Smooth muscle cell (in vitro differentiated cells): ENCODE measurements at regions not wholly inside any gene's neighbourhood (a gene's known extent, or its start where the extent isn't known, plus 50 kb on each side); places are given as distances from the start of the nearest gene placed in this dataset.
A peak's percentile ranks its signal among the peaks of the same experiment; 100 is the strongest.

Experiments
- DNase-seq: peaks from one replicate; lab custom pipeline; 2025; ENCODE audit not compliant: unreplicated experiment; lab: John Stamatoyannopoulos, UW
- H2AFZ ChIP-seq: fragments of 200-600 bp; sonication (generic); 2 replicates; pipeline ENCODE4 v1.6.0; 2016; ENCODE audit warnings: antibody characterized with exemption, low read depth, mild to moderate bottlenecking
- H3F3A ChIP-seq: fragments of 200-600 bp; sonication (generic); 2 replicates; pipeline ENCODE4 v1.6.0; 2017; ENCODE audit warnings: antibody characterized with exemption, low read depth
- H3K27ac ChIP-seq: fragments of 200-600 bp; sonication (generic); 2 replicates; pipeline ENCODE4 v1.5.1; 2016; ENCODE audit warnings: low read depth, mild to moderate bottlenecking
- H3K27me3 ChIP-seq: fragments of 200-600 bp; sonication (generic); 2 replicates; pipeline ENCODE4 v1.6.1; 2016; ENCODE audit warnings: low read depth, mild to moderate bottlenecking
- H3K36me3 ChIP-seq: fragments of 200-600 bp; sonication (generic); 2 replicates; pipeline ENCODE4 v1.5.1; 2016; ENCODE audit warnings: low read depth
- H3K4me1 ChIP-seq: fragments of 200-600 bp; sonication (generic); 2 replicates; pipeline ENCODE4 v1.5.1; 2016; ENCODE audit warnings: low read depth
- H3K4me2 ChIP-seq: fragments of 200-600 bp; sonication (generic); 2 replicates; pipeline ENCODE4 v1.6.0; 2016; ENCODE audit warnings: mild to moderate bottlenecking
- H3K4me3 ChIP-seq: fragments of 200-600 bp; sonication (generic); 2 replicates; pipeline ENCODE4 v1.5.1; 2016; ENCODE audit warnings: mild to moderate bottlenecking
- H3K79me2 ChIP-seq: fragments of 200-600 bp; sonication (generic); 2 replicates; pipeline ENCODE4 v1.6.0; 2016; ENCODE audit warnings: low read depth, mild to moderate bottlenecking
- H3K9ac ChIP-seq: fragments of 200-600 bp; sonication (generic); 2 replicates; pipeline ENCODE4 v1.6.0; 2016; ENCODE audit warnings: low read depth
- H3K9me3 ChIP-seq: fragments of 200-600 bp; sonication (generic); replicated peaks from 2 replicates; pipeline ENCODE4 v1.5.1; 2016; ENCODE audit warnings: low read depth
- H4K20me1 ChIP-seq: fragments of 200-600 bp; sonication (generic); 2 replicates; pipeline ENCODE4 v1.6.0; 2016; ENCODE audit warnings: low read depth
- WGBS: methylation state at CpG from one replicate; pipeline ENCODE4 v1.1.7; 2016; ENCODE audit warnings: low lambda C conversion rate; 5-methylcytosine and 5-hydroxymethylcytosine counted together
- TF ChIP-seq, protein P1 (sequence below): fragments of 200-600 bp; sonication (generic); IDR thresholded peaks from 2 replicates; pipeline ENCODE4 v1.5.1; 2017; ENCODE audit warnings: borderline replicate concordance, mild to moderate bottlenecking, antibody characterized with exemption; ENCODE audit not compliant: insufficient read depth, poor library complexity, severe bottlenecking

GRCh38 chr4:24266951-24267722, 317.2 kb downstream of the DHX15 start:
- Histone ChIP-seq H2AFZ (peak overlapping the region; percentile 19), H3K9ac (no peak overlapping the region), H3K9me3 (no peaks in the 10 kb centered on the region), H3K4me1 (peaks cover 31% of the 10 kb centered on the region), H3K36me3 (no peaks in the 10 kb centered on the region), H3K4me3 (no peak overlapping the region), H3K79me2 (no peaks in the 10 kb centered on the region), H3K27ac (peak overlapping the region; percentile 53), H3K4me2 (peak overlapping the region; percentile 75), H4K20me1 (no peaks in the 10 kb centered on the region), H3K27me3 (no peaks in the 10 kb centered on the region), H3F3A (peaks cover 11% of the 10 kb centered on the region)
- WGBS = 33% methylated on average over 4 of the region's 4 CpGs
- DNase-seq = no peak
- TF ChIP-seq, protein P1, sequence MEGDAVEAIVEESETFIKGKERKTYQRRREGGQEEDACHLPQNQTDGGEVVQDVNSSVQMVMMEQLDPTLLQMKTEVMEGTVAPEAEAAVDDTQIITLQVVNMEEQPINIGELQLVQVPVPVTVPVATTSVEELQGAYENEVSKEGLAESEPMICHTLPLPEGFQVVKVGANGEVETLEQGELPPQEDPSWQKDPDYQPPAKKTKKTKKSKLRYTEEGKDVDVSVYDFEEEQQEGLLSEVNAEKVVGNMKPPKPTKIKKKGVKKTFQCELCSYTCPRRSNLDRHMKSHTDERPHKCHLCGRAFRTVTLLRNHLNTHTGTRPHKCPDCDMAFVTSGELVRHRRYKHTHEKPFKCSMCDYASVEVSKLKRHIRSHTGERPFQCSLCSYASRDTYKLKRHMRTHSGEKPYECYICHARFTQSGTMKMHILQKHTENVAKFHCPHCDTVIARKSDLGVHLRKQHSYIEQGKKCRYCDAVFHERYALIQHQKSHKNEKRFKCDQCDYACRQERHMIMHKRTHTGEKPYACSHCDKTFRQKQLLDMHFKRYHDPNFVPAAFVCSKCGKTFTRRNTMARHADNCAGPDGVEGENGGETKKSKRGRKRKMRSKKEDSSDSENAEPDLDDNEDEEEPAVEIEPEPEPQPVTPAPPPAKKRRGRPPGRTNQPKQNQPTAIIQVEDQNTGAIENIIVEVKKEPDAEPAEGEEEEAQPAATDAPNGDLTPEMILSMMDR = no peak

DNA sequence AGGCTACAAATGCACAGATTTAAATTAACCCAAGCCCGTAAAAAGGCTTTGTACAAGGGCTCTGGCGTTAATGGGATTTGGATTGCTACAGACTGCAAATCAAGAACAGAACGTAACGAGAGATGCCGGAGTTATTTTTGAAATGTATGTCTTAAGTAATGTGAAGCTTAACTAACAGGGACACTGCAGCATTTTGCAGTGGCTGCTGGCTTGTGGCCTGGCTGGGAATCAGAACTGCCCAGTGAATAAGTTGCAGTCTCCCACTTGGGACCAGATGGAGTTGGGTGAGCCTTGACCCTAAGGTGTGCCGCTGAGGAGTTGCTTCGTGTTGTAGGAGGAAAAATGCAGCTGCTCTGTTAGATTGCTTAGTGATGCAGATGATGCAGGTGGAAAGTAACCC, 318.4 kb downstream of the DHX15 start:
- Histone ChIP-seq H3K27me3 (no peaks in the 10 kb centered on the region), H3K79me2 (no peaks in the 10 kb centered on the region), H4K20me1 (no peaks in the 10 kb centered on the region), H3K4me1 (peaks cover 39% of the 10 kb centered on the region), H3K27ac (peak overlapping the region; percentile 53), H3K36me3 (no peaks in the 10 kb centered on the region), H3K4me2 (peak overlapping the region; percentile 75), H3F3A (peaks cover 11% of the 10 kb centered on the region), H3K9ac (no peak overlapping the region), H3K9me3 (no peaks in the 10 kb centered on the region), H3K4me3 (no peak overlapping the region), H2AFZ (peak overlapping the region; percentile 35)
- no peak for DNase-seq
- TF ChIP-seq, protein P1 = no peak
- WGBS = 33% methylated on average over 7 of the region's 7 CpGs

DNA sequence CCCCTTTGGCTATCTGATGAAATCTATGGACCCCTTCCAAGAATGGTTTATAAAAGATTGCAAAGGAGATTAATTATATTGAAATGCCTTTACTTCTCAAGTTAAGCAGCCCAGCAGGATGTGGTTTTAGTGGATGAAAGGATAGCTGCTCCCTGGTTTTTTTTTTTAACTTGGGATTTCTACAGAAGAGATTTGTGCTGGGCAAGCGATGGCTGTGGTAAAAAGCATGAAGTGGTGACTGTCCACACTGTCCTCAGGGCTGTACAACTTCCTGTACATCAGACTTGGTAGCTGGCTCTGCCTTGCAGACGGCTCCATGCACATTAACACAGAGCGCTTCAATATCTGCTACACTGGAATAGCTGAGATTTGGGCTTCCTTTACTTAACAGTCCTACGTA, 321.7 kb downstream of the DHX15 start:
- H3K9me3 ChIP-seq = no peaks in the 10 kb centered on the region
- no peak for DNase-seq
- WGBS = 20% methylated on average over 4 of the region's 4 CpGs
- no peaks in the 10 kb centered on the region for H3K27me3 ChIP-seq
- H3F3A ChIP-seq = peaks cover 11% of the 10 kb centered on the region
- H4K20me1 ChIP-seq = no peaks in the 10 kb centered on the region
- H3K4me1 ChIP-seq = peaks cover 39% of the 10 kb centered on the region
- H2AFZ ChIP-seq = no peak overlapping the region
- no peak overlapping the region for H3K9ac ChIP-seq
- no peaks in the 10 kb centered on the region for H3K36me3 ChIP-seq
- H3K4me3 ChIP-seq = no peak overlapping the region
- TF ChIP-seq, protein P1 = no peak
- H3K27ac ChIP-seq = no peak overlapping the region
- H3K79me2 ChIP-seq = no peaks in the 10 kb centered on the region
- H3K4me2 ChIP-seq = peak overlapping the region; percentile 61

- Histone ChIP-seq H3F3A (peaks cover 8% of the 10 kb centered on the region), H3K4me2 (peak overlapping the region; percentile 61), H3K4me1 (peaks cover 35% of the 10 kb centered on the region), H4K20me1 (no peaks in the 10 kb centered on the region), H3K27me3 (no peaks in the 10 kb centered on the region), H2AFZ (no peak overlapping the region), H3K9ac (no peak overlapping the region), H3K36me3 (no peaks in the 10 kb centered on the region), H3K9me3 (no peaks in the 10 kb centered on the region), H3K79me2 (no peaks in the 10 kb centered on the region), H3K27ac (no peak overlapping the region), H3K4me3 (no peak overlapping the region)
- WGBS = 54% methylated on average over 6 of the region's 6 CpGs
- TF ChIP-seq, protein P1 = no peak
- DNase-seq = no peak
Observed at GRCh38 chr4:24262084-24262483, 322.3 kb downstream of the DHX15 start.
